Mesodermal cell (in vitro differentiated cells): ENCODE measurements at regions not wholly inside any gene's neighbourhood (a gene's known extent, or its start where the extent isn't known, plus 50 kb on each side); places are given as distances from the start of the nearest gene placed in this dataset.
"Not testable (repeated sequence)": the region's sequence is repeated elsewhere in the genome, so short reads cannot be mapped to it uniquely, and the experiment has no call there.

ENCODE experiments used
- H3K27ac ChIP-seq: 2 replicates; pipeline ENCODE4 v1.7.0; 2013; ENCODE audit warnings: mild to moderate bottlenecking, low read depth, low read length, moderate library complexity; ENCODE audit not compliant: severe bottlenecking
- H3K36me3 ChIP-seq: 2 replicates; pipeline ENCODE4 v1.7.1; 2013; ENCODE audit warnings: mild to moderate bottlenecking, low read length, moderate library complexity; ENCODE audit not compliant: control insufficient read depth, insufficient read depth
- H3K4me1 ChIP-seq: one replicate; pipeline ENCODE4 v1.7.1; 2013; ENCODE audit warnings: mild to moderate bottlenecking, low read length; ENCODE audit not compliant: insufficient read depth, control insufficient read depth, poor library complexity, severe bottlenecking
- H3K4me3 ChIP-seq: 2 replicates; pipeline ENCODE4 v1.7.0; 2013; ENCODE audit warnings: low read length, control low read depth, mild to moderate bottlenecking; ENCODE audit not compliant: insufficient read depth, poor library complexity, severe bottlenecking; ENCODE audit errors: extremely low read depth
- H3K9me3 ChIP-seq: 2 replicates; pipeline ENCODE4 v1.7.1; 2013; ENCODE audit warnings: mild to moderate bottlenecking, low read length, moderate library complexity; ENCODE audit not compliant: control insufficient read depth
- WGBS, 2 experiments: methylation state at CpG; one replicate each; pipeline ENCODE4 v1.1.5; 2013; ENCODE audit warnings: missing lambda C conversion rate in 2 of 2; ENCODE audit not compliant: insufficient coverage in 2 of 2; 5-methylcytosine and 5-hydroxymethylcytosine counted together

DNA sequence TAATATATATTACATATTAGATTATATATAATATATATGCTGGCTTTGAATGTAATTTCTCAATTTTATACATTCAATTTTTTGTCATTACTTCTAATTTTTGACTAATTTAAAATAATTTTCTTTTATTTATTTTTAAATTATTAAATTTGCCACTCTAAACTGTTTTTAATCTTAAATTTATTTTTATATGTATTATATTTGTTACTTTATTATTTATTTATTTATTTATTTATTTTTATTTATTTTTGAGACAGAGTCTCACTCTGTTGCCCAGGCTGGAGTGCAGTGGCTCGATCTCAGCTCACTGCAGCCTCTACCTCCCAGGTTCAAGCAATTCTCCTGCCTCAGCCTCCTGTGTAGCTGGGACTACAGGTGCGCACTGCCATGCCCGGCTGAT is 473.0 kb downstream of the PLOD2 start:
- not testable (repeated sequence) for H3K4me1 ChIP-seq, H3K36me3 ChIP-seq, H3K4me3 ChIP-seq, H3K9me3 ChIP-seq, H3K27ac ChIP-seq
- 50 to 67% methylated on average over 2 to 3 of the region's 3 CpGs for WGBS, 2 experiments

DNA sequence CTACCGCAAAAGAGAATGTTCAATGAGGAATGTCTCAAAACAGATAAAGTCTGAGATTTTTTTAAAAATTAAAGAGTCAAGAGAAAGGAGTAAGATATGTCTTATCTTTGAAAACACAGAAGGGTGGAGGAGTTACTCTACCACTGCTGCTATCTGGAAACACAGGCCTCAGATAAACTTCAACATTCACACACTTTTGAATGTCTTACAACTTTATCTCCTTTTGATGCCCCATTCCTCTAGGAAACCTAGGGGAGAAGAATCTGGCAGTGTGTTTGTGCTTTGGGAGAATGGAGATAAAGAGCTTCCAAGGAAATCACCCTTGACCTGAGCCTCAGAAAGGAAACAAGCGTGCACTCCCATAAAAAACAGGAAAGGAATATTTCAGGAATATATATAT is 468.2 kb downstream of the PLOD2 start:
- WGBS, 2 experiments, result 83 to 100% methylated on average over 1 of the region's 2 CpGs
- no peak overlapping the region for H3K4me3 ChIP-seq

DNA sequence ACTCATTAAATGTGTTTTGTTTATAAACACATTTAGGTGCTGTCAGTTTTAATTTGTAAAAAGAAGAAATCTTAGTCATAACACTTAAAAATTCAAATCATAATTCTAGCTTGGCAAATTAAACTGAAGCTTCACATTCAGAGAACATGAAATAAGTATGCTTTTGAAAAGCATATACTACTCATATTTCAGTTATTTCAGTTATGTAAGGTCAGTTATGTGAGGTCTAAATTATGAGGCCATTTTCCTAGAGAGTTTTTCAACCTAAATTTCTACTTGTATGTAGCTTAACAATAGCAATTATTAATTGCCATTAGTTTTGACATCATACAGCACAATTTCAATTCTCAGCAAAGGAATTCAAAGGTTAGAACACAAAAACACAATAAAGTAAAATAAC is 465.0 kb downstream of the PLOD2 start:
- H3K4me1 ChIP-seq, result no peaks in the 10 kb centered on the region
- H3K27ac ChIP-seq, result no peak overlapping the region
- no peaks in the 10 kb centered on the region for H3K9me3 ChIP-seq
- H3K36me3 ChIP-seq, result no peaks in the 10 kb centered on the region
- H3K4me3 ChIP-seq, result no peak overlapping the region

More for the DNA sequence above, 468.2 kb downstream of the PLOD2 start:
- Histone ChIP-seq H3K9me3 (no peaks in the 10 kb centered on the region), H3K4me1 (no peaks in the 10 kb centered on the region), H3K27ac (peak overlapping the region; percentile 31), H3K36me3 (no peaks in the 10 kb centered on the region)

DNA sequence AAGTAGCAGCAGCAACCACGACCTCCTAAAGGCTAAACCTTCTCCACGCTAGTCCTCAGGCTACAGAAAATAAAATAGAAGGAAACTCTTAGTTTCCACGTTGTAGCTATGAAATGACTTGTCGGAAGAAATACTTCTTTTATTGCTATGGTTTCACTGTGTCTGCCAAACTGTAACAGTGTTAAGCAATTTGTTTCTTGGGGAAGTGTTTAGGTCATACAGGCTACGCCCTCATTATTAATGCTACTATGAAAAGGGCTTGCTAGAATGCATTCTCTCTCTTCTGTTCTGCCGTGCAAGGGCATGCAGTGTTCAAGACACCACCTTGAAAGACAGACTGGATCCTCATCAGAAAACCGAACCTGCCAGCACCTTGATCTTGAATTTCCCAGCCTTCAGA is 462.7 kb downstream of the PLOD2 start:
- Histone ChIP-seq H3K36me3 (no peaks in the 10 kb centered on the region), H3K9me3 (no peaks in the 10 kb centered on the region), H3K4me1 (no peaks in the 10 kb centered on the region), H3K27ac (no peak overlapping the region), H3K4me3 (no peak overlapping the region)
- WGBS, 2 experiments, result 89 to 94% methylated on average over 4 to 6 of the region's 7 CpGs

DNA sequence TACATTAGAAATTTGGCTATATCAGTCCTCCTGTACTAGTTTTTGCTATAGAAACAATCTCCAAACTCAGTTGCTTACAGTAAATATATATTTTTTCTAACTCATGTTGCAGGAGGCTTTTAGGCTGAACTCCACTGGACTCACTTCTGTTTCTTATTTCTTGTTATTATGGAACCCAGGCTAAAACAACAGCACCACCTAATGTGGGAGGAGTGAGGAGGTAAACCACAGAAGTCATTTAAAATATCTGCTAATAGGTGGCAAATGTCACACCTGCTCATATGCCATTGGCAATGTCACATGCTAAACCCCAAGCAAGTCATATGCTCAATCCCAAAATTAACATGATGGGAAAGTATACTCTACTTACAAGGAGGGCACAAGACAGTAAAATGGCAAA is 462.2 kb downstream of the PLOD2 start:
- no peaks in the 10 kb centered on the region for H3K4me1 ChIP-seq

DNA sequence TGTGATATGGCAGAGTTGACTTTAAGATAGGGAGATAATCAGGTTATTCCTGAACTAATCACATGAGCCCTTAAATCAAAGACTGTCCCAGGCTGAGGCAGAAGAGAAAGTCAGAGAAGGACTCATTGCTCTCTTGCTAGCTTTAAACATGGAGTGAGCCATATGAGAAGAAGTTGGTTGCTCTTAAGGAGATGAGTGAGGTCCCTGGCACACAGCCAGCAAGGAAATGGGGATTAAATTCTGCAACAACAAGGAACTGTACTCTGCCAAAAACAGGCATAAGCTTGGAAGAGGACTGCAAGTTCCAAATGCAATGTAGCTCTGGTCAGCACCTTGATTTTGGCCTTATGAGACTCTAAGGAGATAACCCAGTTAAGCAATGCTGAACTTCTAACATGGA is 457.0 kb downstream of the PLOD2 start:
- no peak overlapping the region for H3K27ac ChIP-seq
- no peaks in the 10 kb centered on the region for H3K36me3 ChIP-seq
- H3K4me1 ChIP-seq, result no peaks in the 10 kb centered on the region
- H3K9me3 ChIP-seq, result no peaks in the 10 kb centered on the region
- H3K4me3 ChIP-seq, result no peak overlapping the region

More for the DNA sequence above, 462.2 kb downstream of the PLOD2 start:
- Histone ChIP-seq H3K4me3 (no peak overlapping the region), H3K27ac (no peak overlapping the region), H3K9me3 (no peaks in the 10 kb centered on the region), H3K36me3 (no peaks in the 10 kb centered on the region)

DNA sequence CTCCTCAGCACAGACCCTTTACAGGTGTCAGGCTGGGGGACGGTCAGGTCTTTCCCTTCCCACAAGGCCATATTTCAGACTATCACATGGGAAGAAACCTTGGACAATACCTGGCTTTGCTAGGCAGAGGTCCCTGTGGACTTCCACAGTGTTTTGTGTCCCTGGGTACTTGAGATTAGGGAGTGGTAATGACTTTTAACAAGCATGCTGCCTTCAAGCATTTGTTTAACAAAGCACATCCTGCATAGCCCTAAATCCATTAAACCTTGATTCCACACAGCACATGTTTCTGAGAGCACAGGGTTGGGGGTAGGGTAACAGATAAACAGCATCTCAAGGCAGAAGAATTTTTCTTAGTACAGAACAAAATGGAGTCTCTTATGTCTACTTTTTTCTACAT is 451.2 kb downstream of the PLOD2 start:
- H3K4me3 ChIP-seq, H3K36me3 ChIP-seq, H3K9me3 ChIP-seq, H3K4me1 ChIP-seq, H3K27ac ChIP-seq: not testable (repeated sequence)
- no CpG with 5 or more reads among the region's 1 CpG for WGBS, 2 experiments

DNA sequence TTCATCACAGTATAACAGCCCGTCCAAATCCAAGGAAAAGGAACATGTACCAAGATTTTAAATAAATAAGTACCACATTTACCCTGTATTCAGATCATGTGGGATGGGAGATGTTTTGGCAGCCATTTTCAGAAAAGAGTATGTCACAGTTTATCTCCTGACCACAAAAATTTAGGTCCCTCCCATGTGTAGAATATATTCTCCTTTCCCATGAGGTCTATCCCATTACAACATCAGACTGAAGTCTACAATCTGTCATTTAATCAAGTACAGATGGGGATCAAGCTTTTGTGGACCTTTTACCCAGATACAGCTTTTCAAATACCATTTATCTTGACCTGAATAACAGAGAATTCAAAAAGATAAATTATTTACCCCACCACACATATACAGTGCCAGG is 444.5 kb downstream of the PLOD2 start:
- Histone ChIP-seq H3K27ac (no peak overlapping the region), H3K4me1 (no peaks in the 10 kb centered on the region), H3K36me3 (no peaks in the 10 kb centered on the region), H3K4me3 (no peak overlapping the region), H3K9me3 (no peaks in the 10 kb centered on the region)
- WGBS, 2 experiments, result no CpG with 5 or more reads among the region's 1 CpG

DNA sequence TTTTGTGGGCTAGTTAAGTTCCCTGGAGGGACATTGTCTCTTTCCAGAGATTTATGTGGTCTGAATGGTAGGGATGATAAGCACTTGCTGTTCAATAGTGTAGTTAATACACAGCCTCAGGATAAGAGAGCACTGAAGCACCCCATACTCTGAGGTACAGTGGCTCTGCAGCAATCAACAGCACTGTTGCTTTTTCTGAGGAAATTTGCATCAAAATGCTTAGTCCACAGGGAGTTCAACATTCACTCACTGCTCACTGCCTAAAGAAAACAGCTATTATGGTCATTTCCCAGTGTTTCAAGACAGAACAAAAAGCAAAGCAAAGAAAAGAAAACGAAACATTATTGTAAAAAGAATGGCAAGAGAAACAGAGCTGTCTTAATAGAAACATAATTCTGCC is 441.9 kb downstream of the PLOD2 start:
- WGBS, 2 experiments, result no CpG with 5 or more reads among the region's 1 CpG
- H3K27ac ChIP-seq, result no peak overlapping the region
- H3K36me3 ChIP-seq, result no peaks in the 10 kb centered on the region
- no peaks in the 10 kb centered on the region for H3K4me1 ChIP-seq
- H3K4me3 ChIP-seq, result no peak overlapping the region
- no peaks in the 10 kb centered on the region for H3K9me3 ChIP-seq

DNA sequence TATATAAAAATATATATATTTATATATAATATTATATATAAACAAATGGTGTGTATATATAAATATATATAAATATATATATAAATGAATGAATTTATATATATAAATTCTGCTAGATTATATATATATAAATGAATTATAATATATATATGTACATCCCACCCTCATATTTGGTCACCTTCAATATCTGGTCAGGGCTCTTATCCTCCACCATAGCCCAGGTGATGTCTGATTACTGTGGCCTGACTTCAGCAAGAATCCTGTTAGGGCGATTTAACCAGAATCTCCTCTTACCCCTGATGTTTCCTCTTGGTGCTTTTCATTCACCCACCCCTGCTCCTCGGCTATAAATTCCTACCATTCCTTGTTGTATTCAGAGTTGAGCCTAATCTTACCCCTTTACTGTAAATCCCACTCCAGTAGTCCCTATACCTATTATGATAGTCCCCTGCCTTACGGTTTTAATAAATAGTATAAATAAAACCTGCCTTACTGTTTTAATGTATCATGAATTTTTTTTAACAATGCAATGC is 439.6 kb downstream of the PLOD2 start:
- Histone ChIP-seq H3K36me3 (no peaks in the 10 kb centered on the region), H3K4me3 (no peak overlapping the region), H3K9me3 (no peaks in the 10 kb centered on the region), H3K27ac (no peak overlapping the region), H3K4me1 (no peaks in the 10 kb centered on the region)
- WGBS, 2 experiments, result 54 to 72% methylated on average over 2 of the region's 3 CpGs

DNA sequence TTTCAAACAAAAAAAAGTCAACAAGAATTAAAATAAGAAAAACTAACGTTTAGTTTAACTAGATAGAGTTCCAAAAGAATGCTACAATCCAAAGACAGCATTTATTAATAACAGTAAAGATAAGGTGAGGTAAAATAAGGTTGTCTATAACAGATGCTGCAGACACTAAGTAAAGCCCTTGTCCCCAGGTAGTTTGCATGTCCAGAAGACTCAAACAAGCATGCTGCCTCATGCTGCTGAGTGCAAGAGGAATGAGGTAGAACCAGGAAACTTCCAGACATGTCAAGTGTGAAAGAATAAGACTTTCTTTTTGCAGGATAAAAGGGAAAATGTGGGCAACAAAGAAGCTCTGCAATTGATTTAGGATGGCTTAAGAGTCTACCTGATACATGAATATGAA is 439.2 kb downstream of the PLOD2 start:
- Histone ChIP-seq H3K27ac (no peak overlapping the region), H3K4me3 (no peak overlapping the region), H3K36me3 (no peaks in the 10 kb centered on the region), H3K9me3 (no peaks in the 10 kb centered on the region), H3K4me1 (no peaks in the 10 kb centered on the region)
- WGBS, 2 experiments, result no CpG with 5 or more reads among the region's 1 CpG

DNA sequence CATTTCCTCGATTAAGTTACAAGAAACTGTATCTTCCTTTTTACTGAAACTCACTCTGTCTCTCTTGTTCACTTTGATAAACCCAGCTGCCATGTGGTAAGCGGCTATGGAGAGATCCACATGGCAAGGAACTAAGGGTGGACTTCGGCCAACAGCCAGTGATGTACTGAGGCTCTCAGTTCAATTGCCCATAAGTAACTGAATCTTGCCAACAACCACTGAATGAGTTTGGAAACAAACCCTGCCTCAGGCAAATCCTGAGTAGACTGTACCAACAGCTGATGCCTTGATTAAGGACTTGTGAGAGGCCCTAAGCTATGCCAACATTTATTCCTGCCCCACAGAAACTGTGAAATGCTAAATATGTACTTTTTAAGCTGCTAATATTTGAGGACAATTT is 433.5 kb downstream of the PLOD2 start:
- Histone ChIP-seq H3K27ac (no peak overlapping the region), H3K36me3 (no peaks in the 10 kb centered on the region), H3K9me3 (no peaks in the 10 kb centered on the region), H3K4me3 (no peak overlapping the region), H3K4me1 (no peaks in the 10 kb centered on the region)
- 75 to 92% methylated on average over 1 to 3 of the region's 3 CpGs for WGBS, 2 experiments
